NCI-H2107 treated with DMSO at 0.1 percent for 48 hours (cell line): ENCODE measurements at regions not wholly inside any gene's neighbourhood (a gene's known extent, or its start where the extent isn't known, plus 50 kb on each side); places are given as distances from the start of the nearest gene placed in this dataset.
"Not testable (repeated sequence)": the region's sequence is repeated elsewhere in the genome, so short reads cannot be mapped to it uniquely, and the experiment has no call there.

Experiments used
- DNase-seq: peaks from one replicate; lab custom pipeline; 2025; ENCODE audit not compliant: unreplicated experiment; lab: John Stamatoyannopoulos, UW

GRCh38 chrY:7879245-7879644 lies 967.7 kb upstream of the AMELY start:
- DNase-seq, result no peak

GRCh38 chrY:7878719-7879118 lies 967.2 kb upstream of the AMELY start:
- DNase-seq, result no peak

- DNase-seq, result no peak
Measured at GRCh38 chrY:7877458-7877857, 965.9 kb upstream of the AMELY start.

- DNase-seq, result peak; percentile 1
Measured at GRCh38 chrY:7874080-7874479, 962.5 kb upstream of the AMELY start.

- DNase-seq, result no peak
Measured at GRCh38 chrY:7871304-7871932, 959.9 kb upstream of the AMELY start.

- DNase-seq, result no peak
Measured at GRCh38 chrY:7866976-7867375, 955.4 kb upstream of the AMELY start.

GRCh38 chrY:7860781-7861614 lies 949.4 kb upstream of the AMELY start:
- no peak for DNase-seq

GRCh38 chrY:7850191-7850590 lies 938.6 kb upstream of the AMELY start:
- DNase-seq, result no peak

- no peak for DNase-seq
Measured at GRCh38 chrY:7845776-7846175, 934.2 kb upstream of the AMELY start.

GRCh38 chrY:7837046-7837445 lies 925.5 kb upstream of the AMELY start:
- DNase-seq, result peak; percentile 0

- no peak for DNase-seq
Measured at GRCh38 chrY:7836366-7836765, 924.8 kb upstream of the AMELY start.

- DNase-seq, result no peak
Measured at GRCh38 chrY:7835416-7835815, 923.9 kb upstream of the AMELY start.

- DNase-seq, result no peak
Measured at GRCh38 chrY:7834284-7834683, 922.7 kb upstream of the AMELY start.

GRCh38 chrY:7830881-7831280 lies 919.3 kb upstream of the AMELY start:
- DNase-seq, result not testable (repeated sequence)

- DNase-seq, result no peak
Measured at GRCh38 chrY:7826533-7826932, 915.0 kb upstream of the AMELY start.

- DNase-seq, result no peak
Measured at GRCh38 chrY:7825874-7826273, 914.3 kb upstream of the AMELY start.

- DNase-seq, result no peak
Measured at GRCh38 chrY:7821295-7822035, 909.9 kb upstream of the AMELY start.

- peak; percentile 0 for DNase-seq
Measured at GRCh38 chrY:7818924-7819323, 907.4 kb upstream of the AMELY start.

GRCh38 chrY:7816567-7816966 lies 905.0 kb upstream of the AMELY start:
- DNase-seq, result no peak

GRCh38 chrY:7815921-7816320 lies 904.4 kb upstream of the AMELY start:
- no peak for DNase-seq

GRCh38 chrY:7815285-7815684 lies 903.7 kb upstream of the AMELY start:
- DNase-seq, result no peak

- no peak for DNase-seq
Measured at GRCh38 chrY:7814361-7814760, 902.8 kb upstream of the AMELY start.
